H1 (cell line): ENCODE measurements at regions not wholly inside any gene's neighbourhood (a gene's known extent, or its start where the extent isn't known, plus 50 kb on each side); places are given as distances from the start of the nearest gene placed in this dataset.

Experiments
- CBX5 ChIP-seq: fragments of 300-800, 300-1000 bp; sonication (generic); IDR thresholded peaks from 2 replicates; pipeline ENCODE4 v1.7.1; 2016; ENCODE audit warnings: antibody characterized with exemption, low read length, low read depth
- CHD1 ChIP-seq: IDR thresholded peaks from 2 replicates; pipeline ENCODE4 v1.6.1; 2012; ENCODE audit warnings: low read depth, low read length, improper control_type of control experiment
- EP300 ChIP-seq, 2 experiments: IDR thresholded peaks; 1 replicate in 1 of 2; 2 replicates in 1 of 2; pipeline ENCODE4 v1.6.1; 2011 to 2012; ENCODE audit warnings: low read depth in 2 of 2, low read length in 2 of 2, mild to moderate bottlenecking in 2 of 2, borderline replicate concordance in 1 of 2, inconsistent platforms in 1 of 2, moderate library complexity in 1 of 2
- EZH2 ChIP-seq: fragments of 200-600 bp; sonication (generic); IDR thresholded peaks from 2 replicates; pipeline ENCODE4 v1.7.1; 2012; ENCODE audit warnings: low read depth, mild to moderate bottlenecking, moderate library complexity, low read length, inconsistent platforms; ENCODE audit not compliant: severe bottlenecking
- JUND ChIP-seq: IDR thresholded peaks from 2 replicates; pipeline ENCODE4 v1.6.1; 2011; ENCODE audit warnings: mild to moderate bottlenecking, improper control_type of control experiment, low read length
- POLR2A ChIP-seq, 2 experiments: IDR thresholded peaks; 1 replicate in 1 of 2; 2 replicates in 1 of 2; pipeline ENCODE4 v1.6.1; 2011; ENCODE audit warnings: low read depth in 2 of 2, low read length in 2 of 2, mild to moderate bottlenecking in 2 of 2; ENCODE audit errors: control extremely low read depth in 1 of 2
- POLR2AphosphoS5 ChIP-seq: IDR thresholded peaks from 2 replicates; pipeline ENCODE4 v1.6.1; 2011; ENCODE audit warnings: low read depth, low read length
- SP1 ChIP-seq: IDR thresholded peaks from 2 replicates; pipeline ENCODE4 v1.6.1; 2011; ENCODE audit warnings: low read depth, low read length
- SRF ChIP-seq: IDR thresholded peaks from 2 replicates; pipeline ENCODE4 v1.6.1; 2011; ENCODE audit warnings: mild to moderate bottlenecking, low read depth, low read length, moderate library complexity
- TBP ChIP-seq: IDR thresholded peaks from 2 replicates; pipeline ENCODE4 v1.6.1; 2011; ENCODE audit warnings: low read depth, low read length, improper control_type of control experiment
- YY1 ChIP-seq: IDR thresholded peaks from 2 replicates; pipeline ENCODE4 v1.6.1; 2011; ENCODE audit warnings: low read depth, mild to moderate bottlenecking, low read length
- TF ChIP-seq, protein P1 (sequence below), 3 experiments: IDR thresholded peaks; 1 replicate in 2 of 3; 2 replicates in 1 of 3; pipeline versions ENCODE4 v1.5.1 to v1.6.1; 2011; ENCODE audit warnings: low read length in 3 of 3, mild to moderate bottlenecking in 3 of 3, inconsistent platforms in 2 of 3, low read depth in 1 of 3, moderate library complexity in 1 of 3; ENCODE audit not compliant: insufficient read depth in 1 of 3; ENCODE audit errors: control extremely low read depth in 1 of 3

DNA sequence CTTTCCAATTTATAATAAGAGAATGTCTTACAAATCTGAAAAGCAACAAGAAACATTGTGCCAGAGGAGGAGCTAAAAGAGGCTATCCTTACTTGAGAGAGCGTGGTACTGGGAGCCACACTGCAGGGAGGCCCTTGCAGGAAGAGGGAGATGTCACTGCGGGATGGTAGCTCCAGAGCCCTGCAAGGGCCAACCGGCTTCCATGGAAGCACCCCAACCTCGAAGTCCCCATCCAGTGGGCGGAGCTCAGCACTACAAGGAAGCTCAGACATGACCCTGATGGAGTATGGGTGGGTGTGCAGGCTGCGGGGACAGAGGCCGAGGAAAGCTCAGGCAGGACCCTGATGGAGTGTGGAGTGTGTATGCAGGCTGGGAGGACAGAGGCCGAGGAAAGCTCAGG, 57.8 kb upstream of the RPS6KA2 start:
- TF ChIP-seq, protein P1, sequence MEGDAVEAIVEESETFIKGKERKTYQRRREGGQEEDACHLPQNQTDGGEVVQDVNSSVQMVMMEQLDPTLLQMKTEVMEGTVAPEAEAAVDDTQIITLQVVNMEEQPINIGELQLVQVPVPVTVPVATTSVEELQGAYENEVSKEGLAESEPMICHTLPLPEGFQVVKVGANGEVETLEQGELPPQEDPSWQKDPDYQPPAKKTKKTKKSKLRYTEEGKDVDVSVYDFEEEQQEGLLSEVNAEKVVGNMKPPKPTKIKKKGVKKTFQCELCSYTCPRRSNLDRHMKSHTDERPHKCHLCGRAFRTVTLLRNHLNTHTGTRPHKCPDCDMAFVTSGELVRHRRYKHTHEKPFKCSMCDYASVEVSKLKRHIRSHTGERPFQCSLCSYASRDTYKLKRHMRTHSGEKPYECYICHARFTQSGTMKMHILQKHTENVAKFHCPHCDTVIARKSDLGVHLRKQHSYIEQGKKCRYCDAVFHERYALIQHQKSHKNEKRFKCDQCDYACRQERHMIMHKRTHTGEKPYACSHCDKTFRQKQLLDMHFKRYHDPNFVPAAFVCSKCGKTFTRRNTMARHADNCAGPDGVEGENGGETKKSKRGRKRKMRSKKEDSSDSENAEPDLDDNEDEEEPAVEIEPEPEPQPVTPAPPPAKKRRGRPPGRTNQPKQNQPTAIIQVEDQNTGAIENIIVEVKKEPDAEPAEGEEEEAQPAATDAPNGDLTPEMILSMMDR (IDR thresholded peaks at IDR 0.05; ENCODE audit: control extremely low read depth in 1 of 3, insufficient read depth in 1 of 3, low read depth in 1 of 3, low read length in 3 of 3), result no peak
- TF ChIP-seq CHD1 (no peak), EZH2 (no peak), TBP (no peak), YY1 (no peak), SP1 (no peak), SRF (no peak), CBX5 (no peak), EP300 (IDR thresholded peaks at IDR 0.05; ENCODE audit: borderline replicate concordance in 1 of 2, low read depth in 2 of 2, low read length in 2 of 2) (no peak), JUND (no peak), POLR2AphosphoS5 (no peak), POLR2A (IDR thresholded peaks at IDR 0.05; ENCODE audit: control extremely low read depth in 1 of 2, low read depth in 2 of 2, low read length in 2 of 2) (no peak)
